GM23338 (cell line): ENCODE measurements at regions not wholly inside any gene's neighbourhood (a gene's known extent, or its start where the extent isn't known, plus 50 kb on each side); places are given as distances from the start of the nearest gene placed in this dataset.

Source experiments
- ATAC-seq: fragments of 200-7000 bp; cut with Tn5 transposase; 3 replicates; pipeline ENCODE4 v1.9.1; 2020
- DNase-seq: peaks from one replicate; pipeline ENCODE4 v3.0.0-alpha.2; 2015; ENCODE audit warnings: low spot score
- H2AFZ ChIP-seq: fragments of 200-600 bp; sonication (generic); 2 replicates; pipeline ENCODE4 v1.8.0; 2016; ENCODE audit warnings: antibody characterized with exemption, mild to moderate bottlenecking, moderate library complexity
- H3F3A ChIP-seq: fragments of 200-600 bp; sonication (generic); replicated peaks from 2 replicates; pipeline ENCODE4 v1.8.0; 2017; ENCODE audit warnings: antibody characterized with exemption, mixed run types, low read depth
- H3K27ac ChIP-seq: fragments of 200-600 bp; sonication (generic); 2 replicates; pipeline ENCODE4 v1.6.1; 2016; ENCODE audit warnings: low read depth
- H3K27me3 ChIP-seq: fragments of 200-600 bp; sonication (generic); 2 replicates; pipeline ENCODE4 v1.8.0; 2016; ENCODE audit warnings: mild to moderate bottlenecking, mixed run types, moderate library complexity; ENCODE audit not compliant: insufficient read depth
- H3K36me3 ChIP-seq: fragments of 200-600 bp; sonication (generic); 2 replicates; pipeline ENCODE4 v1.8.0; 2016; ENCODE audit warnings: mild to moderate bottlenecking; ENCODE audit not compliant: insufficient read depth
- H3K4me1 ChIP-seq: fragments of 200-600 bp; sonication (generic); 2 replicates; pipeline ENCODE4 v1.8.0; 2016; ENCODE audit warnings: mild to moderate bottlenecking, moderate library complexity; ENCODE audit not compliant: insufficient read depth
- H3K4me2 ChIP-seq: fragments of 200-600 bp; sonication (generic); 2 replicates; pipeline ENCODE4 v1.7.1; 2017; ENCODE audit warnings: mixed run types
- H3K4me3 ChIP-seq: fragments of 200-600 bp; sonication (generic); 2 replicates; pipeline ENCODE4 v1.6.1; 2016; ENCODE audit warnings: mixed run types
- H3K79me2 ChIP-seq: fragments of 200-600 bp; sonication (generic); replicated peaks from 2 replicates; pipeline ENCODE4 v1.8.0; 2017; ENCODE audit warnings: mild to moderate bottlenecking; ENCODE audit not compliant: insufficient read depth
- H3K9me2 ChIP-seq: fragments of 200-600 bp; sonication (generic); 2 replicates; pipeline ENCODE4 v1.8.0; 2017; ENCODE audit not compliant: insufficient read depth
- H4K20me1 ChIP-seq: fragments of 200-600 bp; sonication (generic); replicated peaks from 2 replicates; pipeline ENCODE4 v1.8.0; 2017; ENCODE audit warnings: mild to moderate bottlenecking; ENCODE audit not compliant: insufficient read depth
- H3K27ac Mint-ChIP-seq: 2 replicates; pipeline ENCODE4 v1.8.0; 2020; ENCODE audit warnings: inconsistent platforms, mild to moderate bottlenecking, moderate library complexity, mixed read lengths
- H3K27me3 Mint-ChIP-seq: 3 replicates; pipeline ENCODE4 v1.8.0; 2022; ENCODE audit warnings: low read depth, mild to moderate bottlenecking, moderate library complexity, mixed read lengths, inconsistent platforms; ENCODE audit not compliant: insufficient read depth, poor library complexity
- H3K36me3 Mint-ChIP-seq: 3 replicates; pipeline ENCODE4 v1.8.0; 2021; ENCODE audit warnings: low read depth, mild to moderate bottlenecking, inconsistent platforms, moderate library complexity, mixed read lengths
- H3K4me1 Mint-ChIP-seq: 3 replicates; pipeline ENCODE4 v1.8.0; 2020; ENCODE audit warnings: mild to moderate bottlenecking, inconsistent platforms, mixed read lengths
- H3K4me3 Mint-ChIP-seq: 3 replicates; pipeline ENCODE4 v1.8.0; 2021; ENCODE audit warnings: moderate library complexity, mild to moderate bottlenecking, inconsistent platforms, mixed read lengths
- H3K9me3 Mint-ChIP-seq: 3 replicates; pipeline ENCODE4 v1.8.0; 2020; ENCODE audit warnings: moderate library complexity, mild to moderate bottlenecking, inconsistent platforms, mixed read lengths
- CREB1 ChIP-seq: fragments of 250-450 bp; sonication (Bioruptor Pico); IDR thresholded peaks from 2 replicates; pipeline ENCODE4 v1.5.0; 2020; ENCODE audit warnings: low read depth, mild to moderate bottlenecking, moderate library complexity
- JUNB ChIP-seq: IDR thresholded peaks from one replicate; pipeline ENCODE4 v1.6.1; 2016; ENCODE audit warnings: antibody characterized with exemption; ENCODE audit not compliant: unreplicated experiment
- NANOG ChIP-seq: IDR thresholded peaks from 2 replicates; pipeline ENCODE4 v1.6.1; 2016; ENCODE audit warnings: antibody characterized with exemption, borderline replicate concordance
- POLR2AphosphoS5 ChIP-seq: IDR thresholded peaks from 2 replicates; pipeline ENCODE4 v1.6.1; 2016; ENCODE audit warnings: antibody characterized with exemption, low read depth
- ZNF331 ChIP-seq: fragments of 250-450 bp; sonication (Bioruptor Pico); IDR thresholded peaks from 2 replicates; pipeline ENCODE4 v1.5.0; 2020; ENCODE audit warnings: low read depth, mild to moderate bottlenecking, moderate library complexity
- TF ChIP-seq, protein P1 (sequence below): fragments of 250-450 bp; sonication (Bioruptor Pico); IDR thresholded peaks from 2 replicates; pipeline ENCODE4 v1.5.0; 2020; ENCODE audit warnings: mild to moderate bottlenecking, moderate library complexity
- TF ChIP-seq, protein P2 (sequence below): IDR thresholded peaks from one replicate; pipeline ENCODE4 v1.6.1; 2018; ENCODE audit warnings: antibody characterized with exemption; ENCODE audit not compliant: unreplicated experiment
- TF ChIP-seq, protein P3 (sequence below), 2 experiments: fragments of 200-600 bp in 1 of 2; sonication (generic) in 1 of 2; conservative IDR thresholded peaks; 2 replicates each; pipeline versions ENCODE4 v1.5.1 to v1.6.1; 2016 to 2017; ENCODE audit warnings: antibody characterized with exemption in 2 of 2, low read depth in 2 of 2, mild to moderate bottlenecking in 2 of 2, moderate library complexity in 1 of 2

DNA sequence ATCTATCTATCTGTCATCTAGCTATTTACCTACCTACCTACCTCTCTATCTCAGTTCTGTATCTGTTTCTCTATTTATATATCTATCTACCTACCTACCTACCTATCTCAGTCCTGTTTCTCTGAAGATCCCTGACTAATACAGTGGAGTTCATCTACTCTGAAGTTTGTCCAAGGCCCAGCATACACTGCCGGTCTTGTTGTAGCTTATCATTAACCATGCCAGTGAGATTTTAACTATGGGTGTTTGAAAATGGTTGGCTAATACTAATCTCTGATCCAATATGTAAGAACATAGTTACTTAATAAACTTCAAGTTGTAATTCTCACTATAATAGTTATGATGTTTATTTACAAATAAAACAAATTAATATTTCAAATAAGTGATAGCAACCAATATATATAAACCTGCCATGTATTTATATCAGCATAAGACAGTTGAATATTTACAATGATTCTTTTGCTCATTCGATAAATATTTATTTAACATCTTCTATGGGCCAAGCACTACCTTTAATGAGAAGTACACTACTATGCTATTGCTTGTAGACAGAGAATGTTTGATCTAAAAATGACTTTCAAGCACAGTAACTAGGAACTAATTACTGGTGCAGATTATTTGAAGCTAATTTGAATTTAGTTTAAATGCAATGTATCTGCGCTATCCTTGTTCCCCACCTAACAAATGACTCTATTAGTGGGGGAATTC, 242.1 kb downstream of the KLF5 start (continued):
- TF ChIP-seq, protein P1, sequence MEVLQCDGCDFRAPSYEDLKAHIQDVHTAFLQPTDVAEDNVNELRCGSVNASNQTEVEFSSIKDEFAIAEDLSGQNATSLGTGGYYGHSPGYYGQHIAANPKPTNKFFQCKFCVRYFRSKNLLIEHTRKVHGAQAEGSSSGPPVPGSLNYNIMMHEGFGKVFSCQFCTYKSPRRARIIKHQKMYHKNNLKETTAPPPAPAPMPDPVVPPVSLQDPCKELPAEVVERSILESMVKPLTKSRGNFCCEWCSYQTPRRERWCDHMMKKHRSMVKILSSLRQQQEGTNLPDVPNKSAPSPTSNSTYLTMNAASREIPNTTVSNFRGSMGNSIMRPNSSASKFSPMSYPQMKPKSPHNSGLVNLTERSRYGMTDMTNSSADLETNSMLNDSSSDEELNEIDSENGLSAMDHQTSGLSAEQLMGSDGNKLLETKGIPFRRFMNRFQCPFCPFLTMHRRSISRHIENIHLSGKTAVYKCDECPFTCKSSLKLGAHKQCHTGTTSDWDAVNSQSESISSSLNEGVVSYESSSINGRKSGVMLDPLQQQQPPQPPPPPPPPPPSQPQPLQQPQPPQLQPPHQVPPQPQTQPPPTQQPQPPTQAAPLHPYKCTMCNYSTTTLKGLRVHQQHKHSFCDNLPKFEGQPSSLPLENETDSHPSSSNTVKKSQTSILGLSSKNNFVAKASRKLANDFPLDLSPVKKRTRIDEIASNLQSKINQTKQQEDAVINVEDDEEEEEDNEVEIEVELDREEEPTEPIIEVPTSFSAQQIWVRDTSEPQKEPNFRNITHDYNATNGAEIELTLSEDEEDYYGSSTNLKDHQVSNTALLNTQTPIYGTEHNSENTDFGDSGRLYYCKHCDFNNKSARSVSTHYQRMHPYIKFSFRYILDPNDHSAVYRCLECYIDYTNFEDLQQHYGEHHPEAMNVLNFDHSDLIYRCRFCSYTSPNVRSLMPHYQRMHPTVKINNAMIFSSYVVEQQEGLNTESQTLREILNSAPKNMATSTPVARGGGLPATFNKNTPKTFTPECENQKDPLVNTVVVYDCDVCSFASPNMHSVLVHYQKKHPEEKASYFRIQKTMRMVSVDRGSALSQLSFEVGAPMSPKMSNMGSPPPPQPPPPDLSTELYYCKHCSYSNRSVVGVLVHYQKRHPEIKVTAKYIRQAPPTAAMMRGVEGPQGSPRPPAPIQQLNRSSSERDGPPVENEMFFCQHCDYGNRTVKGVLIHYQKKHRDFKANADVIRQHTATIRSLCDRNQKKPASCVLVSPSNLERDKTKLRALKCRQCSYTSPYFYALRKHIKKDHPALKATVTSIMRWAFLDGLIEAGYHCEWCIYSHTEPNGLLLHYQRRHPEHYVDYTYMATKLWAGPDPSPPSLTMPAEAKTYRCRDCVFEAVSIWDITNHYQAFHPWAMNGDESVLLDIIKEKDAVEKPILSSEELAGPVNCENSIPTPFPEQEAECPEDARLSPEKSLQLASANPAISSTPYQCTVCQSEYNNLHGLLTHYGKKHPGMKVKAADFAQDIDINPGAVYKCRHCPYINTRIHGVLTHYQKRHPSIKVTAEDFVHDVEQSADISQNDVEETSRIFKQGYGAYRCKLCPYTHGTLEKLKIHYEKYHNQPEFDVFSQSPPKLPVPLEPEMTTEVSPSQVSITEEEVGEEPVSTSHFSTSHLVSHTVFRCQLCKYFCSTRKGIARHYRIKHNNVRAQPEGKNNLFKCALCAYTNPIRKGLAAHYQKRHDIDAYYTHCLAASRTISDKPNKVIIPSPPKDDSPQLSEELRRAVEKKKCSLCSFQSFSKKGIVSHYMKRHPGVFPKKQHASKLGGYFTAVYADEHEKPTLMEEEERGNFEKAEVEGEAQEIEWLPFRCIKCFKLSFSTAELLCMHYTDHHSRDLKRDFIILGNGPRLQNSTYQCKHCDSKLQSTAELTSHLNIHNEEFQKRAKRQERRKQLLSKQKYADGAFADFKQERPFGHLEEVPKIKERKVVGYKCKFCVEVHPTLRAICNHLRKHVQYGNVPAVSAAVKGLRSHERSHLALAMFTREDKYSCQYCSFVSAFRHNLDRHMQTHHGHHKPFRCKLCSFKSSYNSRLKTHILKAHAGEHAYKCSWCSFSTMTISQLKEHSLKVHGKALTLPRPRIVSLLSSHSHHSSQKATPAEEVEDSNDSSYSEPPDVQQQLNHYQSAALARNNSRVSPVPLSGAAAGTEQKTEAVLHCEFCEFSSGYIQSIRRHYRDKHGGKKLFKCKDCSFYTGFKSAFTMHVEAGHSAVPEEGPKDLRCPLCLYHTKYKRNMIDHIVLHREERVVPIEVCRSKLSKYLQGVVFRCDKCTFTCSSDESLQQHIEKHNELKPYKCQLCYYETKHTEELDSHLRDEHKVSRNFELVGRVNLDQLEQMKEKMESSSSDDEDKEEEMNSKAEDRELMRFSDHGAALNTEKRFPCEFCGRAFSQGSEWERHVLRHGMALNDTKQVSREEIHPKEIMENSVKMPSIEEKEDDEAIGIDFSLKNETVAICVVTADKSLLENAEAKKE: no peak

DNA sequence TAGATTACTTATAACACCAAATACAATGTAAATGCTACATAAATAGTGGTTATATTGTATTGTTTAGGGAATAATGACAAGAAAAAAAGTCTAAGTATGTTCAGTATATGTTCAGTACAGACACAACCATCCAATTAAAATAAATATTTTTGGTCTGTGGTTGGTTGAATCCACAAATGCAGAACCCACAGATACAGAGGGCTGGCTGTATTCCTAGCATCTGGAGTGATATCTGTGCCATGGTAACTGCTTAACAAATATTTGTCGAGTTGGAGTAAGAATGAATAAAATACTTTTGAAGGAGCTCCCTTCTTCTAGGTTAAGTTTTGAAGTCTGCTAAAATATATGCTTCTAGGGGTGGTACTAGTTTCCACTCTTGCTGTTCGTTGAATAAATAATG, 241.0 kb downstream of the KLF5 start:
- H3K79me2 ChIP-seq: no peaks in the 10 kb centered on the region
- H2AFZ ChIP-seq: no peak overlapping the region
- no peaks in the 10 kb centered on the region for H3K9me2 ChIP-seq
- no peaks in the 10 kb centered on the region for H3K36me3 ChIP-seq
- H3K4me3 Mint-ChIP-seq: no peak overlapping the region
- no peak for DNase-seq
- ATAC-seq: no peak
- H3K4me1 ChIP-seq: peaks cover 8% of the 10 kb centered on the region; the same call in 1 of the 2 replicates
- peaks cover 7% of the 10 kb centered on the region for H3K4me1 Mint-ChIP-seq
- no peaks in the 10 kb centered on the region for H3F3A ChIP-seq
- no peak overlapping the region for H3K4me2 ChIP-seq
- H3K4me3 ChIP-seq: no peak overlapping the region
- H3K9me3 Mint-ChIP-seq: no peaks in the 10 kb centered on the region
- no peaks in the 10 kb centered on the region for H3K27me3 Mint-ChIP-seq
- H3K27ac ChIP-seq: no peak overlapping the region
- H4K20me1 ChIP-seq: no peaks in the 10 kb centered on the region
- no peaks in the 10 kb centered on the region for H3K36me3 Mint-ChIP-seq
- no peak overlapping the region; the same call in 1 of the 2 replicates for H3K27ac Mint-ChIP-seq
- H3K27me3 ChIP-seq: no peaks in the 10 kb centered on the region
- no peak for TF ChIP-seq NANOG
- TF ChIP-seq POLR2AphosphoS5: no peak
- TF ChIP-seq, protein P2, sequence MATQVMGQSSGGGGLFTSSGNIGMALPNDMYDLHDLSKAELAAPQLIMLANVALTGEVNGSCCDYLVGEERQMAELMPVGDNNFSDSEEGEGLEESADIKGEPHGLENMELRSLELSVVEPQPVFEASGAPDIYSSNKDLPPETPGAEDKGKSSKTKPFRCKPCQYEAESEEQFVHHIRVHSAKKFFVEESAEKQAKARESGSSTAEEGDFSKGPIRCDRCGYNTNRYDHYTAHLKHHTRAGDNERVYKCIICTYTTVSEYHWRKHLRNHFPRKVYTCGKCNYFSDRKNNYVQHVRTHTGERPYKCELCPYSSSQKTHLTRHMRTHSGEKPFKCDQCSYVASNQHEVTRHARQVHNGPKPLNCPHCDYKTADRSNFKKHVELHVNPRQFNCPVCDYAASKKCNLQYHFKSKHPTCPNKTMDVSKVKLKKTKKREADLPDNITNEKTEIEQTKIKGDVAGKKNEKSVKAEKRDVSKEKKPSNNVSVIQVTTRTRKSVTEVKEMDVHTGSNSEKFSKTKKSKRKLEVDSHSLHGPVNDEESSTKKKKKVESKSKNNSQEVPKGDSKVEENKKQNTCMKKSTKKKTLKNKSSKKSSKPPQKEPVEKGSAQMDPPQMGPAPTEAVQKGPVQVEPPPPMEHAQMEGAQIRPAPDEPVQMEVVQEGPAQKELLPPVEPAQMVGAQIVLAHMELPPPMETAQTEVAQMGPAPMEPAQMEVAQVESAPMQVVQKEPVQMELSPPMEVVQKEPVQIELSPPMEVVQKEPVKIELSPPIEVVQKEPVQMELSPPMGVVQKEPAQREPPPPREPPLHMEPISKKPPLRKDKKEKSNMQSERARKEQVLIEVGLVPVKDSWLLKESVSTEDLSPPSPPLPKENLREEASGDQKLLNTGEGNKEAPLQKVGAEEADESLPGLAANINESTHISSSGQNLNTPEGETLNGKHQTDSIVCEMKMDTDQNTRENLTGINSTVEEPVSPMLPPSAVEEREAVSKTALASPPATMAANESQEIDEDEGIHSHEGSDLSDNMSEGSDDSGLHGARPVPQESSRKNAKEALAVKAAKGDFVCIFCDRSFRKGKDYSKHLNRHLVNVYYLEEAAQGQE: no peak
- no peak for TF ChIP-seq JUNB
- TF ChIP-seq, protein P3, sequence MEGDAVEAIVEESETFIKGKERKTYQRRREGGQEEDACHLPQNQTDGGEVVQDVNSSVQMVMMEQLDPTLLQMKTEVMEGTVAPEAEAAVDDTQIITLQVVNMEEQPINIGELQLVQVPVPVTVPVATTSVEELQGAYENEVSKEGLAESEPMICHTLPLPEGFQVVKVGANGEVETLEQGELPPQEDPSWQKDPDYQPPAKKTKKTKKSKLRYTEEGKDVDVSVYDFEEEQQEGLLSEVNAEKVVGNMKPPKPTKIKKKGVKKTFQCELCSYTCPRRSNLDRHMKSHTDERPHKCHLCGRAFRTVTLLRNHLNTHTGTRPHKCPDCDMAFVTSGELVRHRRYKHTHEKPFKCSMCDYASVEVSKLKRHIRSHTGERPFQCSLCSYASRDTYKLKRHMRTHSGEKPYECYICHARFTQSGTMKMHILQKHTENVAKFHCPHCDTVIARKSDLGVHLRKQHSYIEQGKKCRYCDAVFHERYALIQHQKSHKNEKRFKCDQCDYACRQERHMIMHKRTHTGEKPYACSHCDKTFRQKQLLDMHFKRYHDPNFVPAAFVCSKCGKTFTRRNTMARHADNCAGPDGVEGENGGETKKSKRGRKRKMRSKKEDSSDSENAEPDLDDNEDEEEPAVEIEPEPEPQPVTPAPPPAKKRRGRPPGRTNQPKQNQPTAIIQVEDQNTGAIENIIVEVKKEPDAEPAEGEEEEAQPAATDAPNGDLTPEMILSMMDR (conservative IDR thresholded peaks at IDR 0.05; ENCODE audit: low read depth in 2 of 2): no peak
- no peak for TF ChIP-seq CREB1
- no peak for TF ChIP-seq ZNF331
